ENCODE measurements at regions not wholly inside any gene's neighbourhood (a gene's known extent, or its start where the extent isn't known, plus 50 kb on each side); places are given as distances from the start of the nearest gene placed in this dataset.

- Histone ChIP-seq H3K4me2 (replicated peaks; ENCODE audit: low read depth, low read length, poor library complexity, severe bottlenecking) (no peak overlapping the region), H2AFZ (ENCODE audit: insufficient read depth, low read depth, low read length, poor library complexity, severe bottlenecking) (no peak overlapping the region), H3K9me3 (ENCODE audit: control extremely low read depth in 1 of 3, control insufficient read depth in 2 of 3, insufficient read depth in 1 of 3, low read length in 2 of 3) (no peaks in the 10 kb centered on the region), H3K9ac (ENCODE audit: low read length) (no peak overlapping the region), H3K27ac (ENCODE audit: low read length in 2 of 2) (no peak overlapping the region), H3K4me3 (ENCODE audit: control extremely low read depth in 1 of 5, extremely low read depth in 1 of 5, insufficient read depth in 1 of 5, low read depth in 2 of 5, low read length in 4 of 5) (no peak overlapping the region), H3K79me2 (ENCODE audit: control insufficient read depth, insufficient read depth, low read length) (no peaks in the 10 kb centered on the region), H3K27me3 (replicated peaks in 1 of 4; ENCODE audit: control extremely low read depth in 1 of 4, control insufficient read depth in 3 of 4, insufficient read depth in 4 of 4, low read length in 3 of 4) (peaks cover 0 to 8% (median 2%) of the 10 kb centered on the region in 4 experiments), H3K4me1 (ENCODE audit: control insufficient read depth in 2 of 2, insufficient read depth in 2 of 2, low read length in 2 of 2) (no peaks in the 10 kb centered on the region), H4K20me1 (ENCODE audit: control insufficient read depth, insufficient read depth, low read length, poor library complexity, severe bottlenecking) (no peaks in the 10 kb centered on the region), H3K36me3 (replicated peaks in 1 of 2; ENCODE audit: control extremely low read depth in 1 of 2, control insufficient read depth in 1 of 2, extremely low read depth in 1 of 2, insufficient read depth in 2 of 2, low read length in 1 of 2) (no peaks in the 10 kb centered on the region)
- Mint-ChIP-seq H3K9me3 (ENCODE audit: insufficient read depth) (no peaks in the 10 kb centered on the region), H3K27ac (no peak overlapping the region), H3K27me3 (peaks cover 24% of the 10 kb centered on the region), H3K4me3 (no peak overlapping the region), H3K4me1 (no peaks in the 10 kb centered on the region)
- ChIA-PET POLR2A (no interaction called here), CTCF (interaction anchor here (1.4 to 2.8 kb wide), 5 partner anchors 8 to 528 kb away, joined by 3 to 21 read pairs (median 7); no protein-coding TSS in a partner anchor)
- peak; percentile 85 for TF ChIP-seq CTCF (IDR thresholded peaks at IDR 0.05)
- no peak for TF ChIP-seq EZH2 (IDR thresholded peaks at IDR 0.05; ENCODE audit: borderline replicate concordance, insufficient read depth, low read depth, low read length, poor library complexity, severe bottlenecking)
- whole genome bisulfite sequencing (ENCODE audit: insufficient coverage) = 22% methylated on average over 1 of the region's 4 CpGs
- ATAC-seq (ENCODE audit: low read depth) (no peak), DNase-seq (peak; percentile 33)
- intact Hi-C loops (cut with micrococcal nuclease) = loop anchor here (5.0 kb wide), 1 partner anchor 661 kb away; no protein-coding TSS in a partner anchor
Measured at GRCh38 chr2:18378020-18378653, 182.3 kb downstream of the RDH14 start.

DNA sequence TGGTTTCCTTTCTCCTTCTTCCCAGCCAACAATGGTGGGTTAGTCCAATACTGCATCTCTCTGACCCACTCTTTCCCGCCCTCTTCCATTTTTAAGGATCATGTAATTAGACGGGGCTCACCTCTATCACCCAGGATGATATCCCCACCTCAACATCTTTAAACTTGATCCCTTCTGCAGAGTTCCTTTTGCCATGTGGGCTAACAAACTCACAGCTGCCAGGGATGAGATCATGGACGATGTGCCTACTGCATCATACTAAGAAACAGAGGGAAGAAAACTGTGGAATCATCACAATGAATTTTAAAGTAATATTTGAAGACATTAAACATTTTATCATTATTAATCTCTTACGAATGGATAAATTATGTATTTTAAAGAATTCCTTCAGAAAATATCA lies 183.5 kb downstream of the RDH14 start:
- no peak overlapping the region for H3K9ac ChIP-seq (ENCODE audit: low read length)
- Mint-ChIP-seq H3K27me3 (peaks cover 32% of the 10 kb centered on the region), H3K4me1 (no peaks in the 10 kb centered on the region), H3K27ac (no peak overlapping the region), H3K9me3 (ENCODE audit: insufficient read depth) (no peaks in the 10 kb centered on the region), H3K4me3 (no peak overlapping the region)
- ChIA-PET POLR2A (no interaction called here), CTCF (interaction anchor here (0.9 to 1.4 kb wide), 4 partner anchors 11 to 731 kb away, joined by 3 to 5 read pairs (median 3); no protein-coding TSS in a partner anchor)
- H4K20me1 ChIP-seq (ENCODE audit: control insufficient read depth, insufficient read depth, low read length, poor library complexity, severe bottlenecking) = no peaks in the 10 kb centered on the region
- WGBS (ENCODE audit: insufficient coverage) = 100% methylated on average over 2 of the region's 4 CpGs
- H3K4me2 ChIP-seq (replicated peaks; ENCODE audit: low read depth, low read length, poor library complexity, severe bottlenecking) = no peak overlapping the region
- H2AFZ ChIP-seq (ENCODE audit: insufficient read depth, low read depth, low read length, poor library complexity, severe bottlenecking) = no peak overlapping the region
- no peaks in the 10 kb centered on the region for H3K36me3 ChIP-seq (replicated peaks in 1 of 2; ENCODE audit: control extremely low read depth in 1 of 2, control insufficient read depth in 1 of 2, extremely low read depth in 1 of 2, insufficient read depth in 2 of 2, low read length in 1 of 2)
- ATAC-seq (ENCODE audit: low read depth) (no peak), DNase-seq (no peak)
- intact Hi-C loops (cut with micrococcal nuclease) = loop anchor here (5.0 kb wide), 1 partner anchor 660 kb away; no protein-coding TSS in a partner anchor
- H3K4me3 ChIP-seq (ENCODE audit: control extremely low read depth in 1 of 5, extremely low read depth in 1 of 5, insufficient read depth in 1 of 5, low read depth in 2 of 5, low read length in 4 of 5) = no peak overlapping the region
- peaks cover 0 to 8% (median 4%) of the 10 kb centered on the region in 4 experiments for H3K27me3 ChIP-seq (replicated peaks in 1 of 4; ENCODE audit: control extremely low read depth in 1 of 4, control insufficient read depth in 3 of 4, insufficient read depth in 4 of 4, low read length in 3 of 4)
- TF ChIP-seq CTCF (IDR thresholded peaks at IDR 0.05) (no peak), EZH2 (IDR thresholded peaks at IDR 0.05; ENCODE audit: borderline replicate concordance, insufficient read depth, low read depth, low read length, poor library complexity, severe bottlenecking) (no peak)
- no peak overlapping the region for H3K27ac ChIP-seq (ENCODE audit: low read length in 2 of 2)
- H3K9me3 ChIP-seq (ENCODE audit: control extremely low read depth in 1 of 3, control insufficient read depth in 2 of 3, insufficient read depth in 1 of 3, low read length in 2 of 3) = no peaks in the 10 kb centered on the region
- no peaks in the 10 kb centered on the region for H3K79me2 ChIP-seq (ENCODE audit: control insufficient read depth, insufficient read depth, low read length)
- no peaks in the 10 kb centered on the region for H3K4me1 ChIP-seq (ENCODE audit: control insufficient read depth in 2 of 2, insufficient read depth in 2 of 2, low read length in 2 of 2)

All from B cell (primary cell).